ENCODE measurements at regions not wholly inside any gene's neighbourhood (a gene's known extent, or its start where the extent isn't known, plus 50 kb on each side); places are given as distances from the start of the nearest gene placed in this dataset.

DNA sequence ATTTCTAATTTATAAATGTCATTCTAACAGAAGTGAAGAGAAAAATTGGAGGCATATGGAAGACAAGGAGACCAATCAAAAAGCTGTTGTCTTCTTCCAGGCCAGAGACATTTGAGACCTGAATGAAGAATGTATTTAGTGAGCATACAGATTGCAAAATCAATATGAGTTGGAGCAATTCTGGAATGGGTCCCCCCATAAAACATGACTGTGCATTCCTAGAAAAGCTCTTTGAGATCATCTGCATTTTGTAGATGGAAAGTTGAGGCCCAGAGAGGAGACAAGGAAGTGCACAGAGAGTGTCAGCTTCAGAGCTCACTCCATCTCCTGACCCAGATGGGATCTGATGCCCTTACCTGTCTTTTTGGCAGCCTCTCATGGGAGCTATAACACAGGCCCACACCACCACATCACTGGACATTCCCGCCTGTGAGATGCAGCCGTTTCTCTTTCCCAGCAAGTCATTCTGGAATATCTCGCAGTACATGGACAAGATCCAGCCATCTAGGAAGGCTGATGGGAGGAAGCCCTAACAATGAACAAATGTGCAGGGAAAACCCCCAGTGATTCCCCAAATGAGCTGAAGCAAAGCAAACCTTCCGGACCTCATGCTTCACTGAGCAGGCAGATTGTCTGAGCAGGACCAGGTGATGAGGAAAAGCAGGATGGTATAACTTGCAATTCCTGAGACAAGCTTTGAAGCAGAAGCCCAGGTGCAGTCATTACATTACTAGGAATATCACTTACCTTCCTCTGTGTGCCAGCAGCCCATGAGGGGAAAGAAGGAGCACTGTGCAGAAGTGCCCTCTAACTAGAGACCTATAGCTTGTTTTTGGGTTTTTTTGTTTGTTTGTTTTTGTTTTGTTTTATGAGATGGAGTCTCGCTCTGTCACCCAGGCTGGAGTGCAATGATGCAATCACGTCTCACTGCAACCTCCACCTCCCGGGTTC, 445.6 kb downstream of the PLPP3 start:
- WGBS, 2 donors = 56 to 61% methylated on average over 5 to 7 of the region's 7 CpGs
- TF ChIP-seq, protein P1, sequence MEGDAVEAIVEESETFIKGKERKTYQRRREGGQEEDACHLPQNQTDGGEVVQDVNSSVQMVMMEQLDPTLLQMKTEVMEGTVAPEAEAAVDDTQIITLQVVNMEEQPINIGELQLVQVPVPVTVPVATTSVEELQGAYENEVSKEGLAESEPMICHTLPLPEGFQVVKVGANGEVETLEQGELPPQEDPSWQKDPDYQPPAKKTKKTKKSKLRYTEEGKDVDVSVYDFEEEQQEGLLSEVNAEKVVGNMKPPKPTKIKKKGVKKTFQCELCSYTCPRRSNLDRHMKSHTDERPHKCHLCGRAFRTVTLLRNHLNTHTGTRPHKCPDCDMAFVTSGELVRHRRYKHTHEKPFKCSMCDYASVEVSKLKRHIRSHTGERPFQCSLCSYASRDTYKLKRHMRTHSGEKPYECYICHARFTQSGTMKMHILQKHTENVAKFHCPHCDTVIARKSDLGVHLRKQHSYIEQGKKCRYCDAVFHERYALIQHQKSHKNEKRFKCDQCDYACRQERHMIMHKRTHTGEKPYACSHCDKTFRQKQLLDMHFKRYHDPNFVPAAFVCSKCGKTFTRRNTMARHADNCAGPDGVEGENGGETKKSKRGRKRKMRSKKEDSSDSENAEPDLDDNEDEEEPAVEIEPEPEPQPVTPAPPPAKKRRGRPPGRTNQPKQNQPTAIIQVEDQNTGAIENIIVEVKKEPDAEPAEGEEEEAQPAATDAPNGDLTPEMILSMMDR (IDR thresholded peaks at IDR 0.05) = no peak
- TF ChIP-seq POLR2A (IDR thresholded peaks at IDR 0.05) = no peak
- Histone ChIP-seq H3K27ac (no peak overlapping the region), H3K4me1 (peaks cover 0 to 7% (median 0%) of the 10 kb centered on the region in 3 donors), H3K27me3 (peaks cover 0 to 9% (median 0%) of the 10 kb centered on the region in 4 donors), H3K4me3 (no peak overlapping the region), H3K36me3 (no peaks in the 10 kb centered on the region), H3K9me3 (no peaks in the 10 kb centered on the region)
- DNase-seq = no peak
- intact Hi-C loops (cut with DNase I) = no loop called here

GRCh38 chr1:56132520-56132919, 446.8 kb downstream of the PLPP3 start:
- Histone ChIP-seq H3K36me3 (no peaks in the 10 kb centered on the region), H3K4me1 (peaks cover 0 to 7% (median 0%) of the 10 kb centered on the region in 3 donors), H3K4me3 (no peak overlapping the region), H3K27me3 (peaks cover 0 to 9% (median 0%) of the 10 kb centered on the region in 4 donors), H3K9me3 (no peaks in the 10 kb centered on the region), H3K27ac (no peak overlapping the region)
- intact Hi-C loops (cut with DNase I) = no loop called here
- TF ChIP-seq, protein P1 (IDR thresholded peaks at IDR 0.05) = no peak
- no peak for TF ChIP-seq POLR2A (IDR thresholded peaks at IDR 0.05)
- WGBS, 2 donors = 30 to 33% methylated on average over 3 to 4 of the region's 4 CpGs
- DNase-seq = no peak

- 78 to 92% methylated on average over 3 of the region's 3 CpGs for WGBS, 2 donors
- no peak overlapping the region for H3K27ac ChIP-seq
- no peaks in the 10 kb centered on the region for H3K9me3 ChIP-seq
- TF ChIP-seq, protein P1 (IDR thresholded peaks at IDR 0.05) = no peak
- TF ChIP-seq POLR2A (IDR thresholded peaks at IDR 0.05) = no peak
- no peak overlapping the region for H3K4me3 ChIP-seq
- intact Hi-C loops (cut with DNase I) = no loop called here
- no peaks in the 10 kb centered on the region for H3K36me3 ChIP-seq
- no peak for DNase-seq
- H3K4me1 ChIP-seq = peaks cover 0 to 7% (median 0%) of the 10 kb centered on the region in 3 donors
- H3K27me3 ChIP-seq = no peaks in the 10 kb centered on the region
Observed at GRCh38 chr1:56129837-56130236, 449.5 kb downstream of the PLPP3 start.

DNA sequence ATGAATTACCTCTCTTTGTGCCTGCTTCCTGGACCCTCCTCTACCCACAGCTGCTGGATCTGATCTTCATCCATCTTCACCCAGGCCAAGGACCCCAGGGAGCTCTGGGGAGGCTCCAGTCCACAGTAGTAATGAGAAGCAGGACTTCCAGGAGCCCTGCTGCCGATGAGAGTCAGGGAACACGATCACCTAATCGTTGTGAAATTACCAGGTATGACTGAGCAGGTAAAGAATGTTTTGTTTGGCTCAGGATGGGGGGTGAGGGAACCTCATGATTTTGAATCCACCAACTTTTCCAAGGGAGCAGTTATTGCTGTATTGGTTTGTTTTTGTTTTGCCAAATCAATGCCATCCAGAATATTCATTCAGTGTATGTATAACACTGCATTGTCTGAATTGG, 454.0 kb downstream of the PLPP3 start:
- Histone ChIP-seq H3K27ac (no peak overlapping the region), H3K36me3 (no peaks in the 10 kb centered on the region), H3K9me3 (peaks cover 0 to 3% (median 0%) of the 10 kb centered on the region in 3 donors), H3K4me1 (no peaks in the 10 kb centered on the region), H3K4me3 (no peak overlapping the region), H3K27me3 (no peaks in the 10 kb centered on the region)
- no peak for DNase-seq
- TF ChIP-seq POLR2A (IDR thresholded peaks at IDR 0.05) = no peak
- TF ChIP-seq, protein P1 (IDR thresholded peaks at IDR 0.05) = no peak
- intact Hi-C loops (cut with DNase I) = no loop called here
- WGBS, 2 donors = 63 to 71% methylated on average over 2 to 3 of the region's 3 CpGs

DNA sequence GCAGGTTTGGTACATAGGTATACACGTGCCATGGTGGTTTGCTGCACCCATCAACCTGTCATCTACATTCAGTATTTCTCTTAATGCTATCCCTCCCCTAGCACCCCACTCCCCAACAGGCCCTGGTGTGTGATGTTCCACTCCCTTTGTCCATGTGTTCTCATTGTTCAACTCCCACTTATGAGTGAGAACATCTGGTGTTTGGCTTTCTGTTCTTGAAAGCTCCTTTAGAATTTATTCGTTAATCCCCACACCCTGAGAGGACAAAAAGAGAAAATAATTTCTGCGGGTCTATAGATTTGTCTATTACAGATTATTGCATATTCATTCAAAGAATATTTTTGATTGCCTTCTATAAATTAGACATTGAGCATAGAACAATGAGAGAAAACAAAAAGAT, 455.5 kb downstream of the PLPP3 start:
- Histone ChIP-seq H3K4me3 (no peak overlapping the region), H3K9me3 (peaks cover 0 to 3% (median 0%) of the 10 kb centered on the region in 3 donors), H3K36me3 (no peaks in the 10 kb centered on the region), H3K27me3 (no peaks in the 10 kb centered on the region), H3K4me1 (no peaks in the 10 kb centered on the region), H3K27ac (no peak overlapping the region)
- intact Hi-C loops (cut with DNase I) = no loop called here
- no peak for TF ChIP-seq POLR2A (IDR thresholded peaks at IDR 0.05)
- TF ChIP-seq, protein P1 (IDR thresholded peaks at IDR 0.05) = no peak
- no peak for DNase-seq
- 88 to 91% methylated on average over 3 of the region's 3 CpGs for WGBS, 2 donors
